ENCODE measurements at regions not wholly inside any gene's neighbourhood (a gene's known extent, or its start where the extent isn't known, plus 50 kb on each side); places are given as distances from the start of the nearest gene placed in this dataset.
"Not testable (repeated sequence)": the region's sequence is repeated elsewhere in the genome, so short reads cannot be mapped to it uniquely, and the experiment has no call there.

- not testable (repeated sequence) for DNase-seq
These were observed 168.5 kb upstream of the FAM72C start for GRCh38 chr1:144140243-144140642.

- peak; percentile 50 for DNase-seq
These were observed 133.2 kb upstream of the FAM72C start for GRCh38 chr1:144105006-144105405.

DNA sequence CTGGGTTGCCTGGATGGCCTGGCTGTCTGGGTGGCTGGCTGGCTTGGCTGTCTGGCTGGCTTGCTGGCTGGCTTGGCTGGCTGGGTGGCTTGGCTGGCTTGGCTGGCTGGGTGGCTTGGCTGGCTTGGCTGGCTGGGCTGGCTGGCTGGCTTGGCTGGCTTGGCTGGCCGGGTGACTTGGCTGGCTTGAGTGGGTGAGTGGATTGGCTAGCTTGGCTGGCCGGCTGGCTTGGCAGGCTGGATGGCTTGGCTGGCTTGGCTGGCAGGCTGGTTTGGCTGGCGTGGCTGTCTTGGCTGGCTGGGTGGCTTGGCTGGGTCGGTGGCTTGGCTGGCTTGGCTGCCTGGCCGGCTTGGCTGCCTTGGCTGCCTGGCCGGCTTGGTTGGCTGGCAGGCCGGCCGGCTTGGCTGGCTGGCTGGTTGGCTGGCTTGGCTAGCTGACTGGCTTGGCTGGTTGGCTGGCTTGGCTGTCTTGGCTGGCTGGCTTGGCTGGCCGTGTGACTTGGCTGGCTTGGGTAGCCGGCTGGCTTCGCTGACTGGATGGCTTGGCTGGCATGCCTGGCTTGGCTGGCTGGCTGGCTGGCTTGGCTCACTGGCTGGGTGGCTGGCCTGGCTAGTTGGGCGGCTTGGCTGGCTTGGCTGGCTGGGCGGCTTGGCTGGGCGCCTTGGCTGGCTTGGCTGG is 132.4 kb upstream of the FAM72C start:
- DNase-seq = peak; percentile 86

DNA sequence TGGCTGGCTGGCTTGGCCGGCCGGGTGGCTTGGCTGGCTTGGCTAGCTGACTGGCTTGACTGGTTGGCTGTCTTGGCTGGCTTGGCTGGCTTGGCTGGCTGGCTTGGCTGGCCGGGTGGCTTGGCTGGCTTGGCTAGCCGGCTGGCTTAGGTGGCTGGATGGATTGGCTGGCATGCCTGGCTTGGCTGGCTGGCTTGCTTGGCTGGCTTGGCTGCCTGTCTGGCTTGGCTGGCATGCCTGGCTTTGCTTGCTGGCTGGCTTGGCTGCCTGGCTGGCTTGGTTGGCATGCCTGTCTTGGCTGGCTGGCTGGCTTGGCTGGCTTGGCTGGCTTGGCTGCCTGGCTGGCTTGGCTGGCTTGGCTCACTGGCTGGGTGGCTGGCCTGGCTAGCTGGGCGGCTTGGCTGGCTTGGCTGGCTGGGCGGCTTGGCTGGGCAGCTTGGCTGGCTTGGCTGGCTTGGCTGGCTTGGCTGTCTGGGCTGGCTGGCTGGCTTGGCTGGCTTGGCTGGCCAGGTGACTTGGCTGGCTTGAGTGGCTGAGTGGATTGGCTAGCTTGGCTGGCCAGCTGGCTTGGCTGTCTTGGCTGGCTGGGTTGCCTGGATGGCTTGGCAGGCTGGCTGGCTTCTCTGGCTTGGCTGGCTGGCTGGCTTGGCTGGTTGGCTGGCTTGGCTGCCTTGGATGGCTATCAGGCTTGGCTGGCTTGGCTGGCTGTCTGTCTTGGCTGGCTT is 131.5 kb upstream of the FAM72C start:
- peak; percentile 87 for DNase-seq

GRCh38 chr1:144102046-144102745 is 130.4 kb upstream of the FAM72C start:
- peak; percentile 75 for DNase-seq

DNA sequence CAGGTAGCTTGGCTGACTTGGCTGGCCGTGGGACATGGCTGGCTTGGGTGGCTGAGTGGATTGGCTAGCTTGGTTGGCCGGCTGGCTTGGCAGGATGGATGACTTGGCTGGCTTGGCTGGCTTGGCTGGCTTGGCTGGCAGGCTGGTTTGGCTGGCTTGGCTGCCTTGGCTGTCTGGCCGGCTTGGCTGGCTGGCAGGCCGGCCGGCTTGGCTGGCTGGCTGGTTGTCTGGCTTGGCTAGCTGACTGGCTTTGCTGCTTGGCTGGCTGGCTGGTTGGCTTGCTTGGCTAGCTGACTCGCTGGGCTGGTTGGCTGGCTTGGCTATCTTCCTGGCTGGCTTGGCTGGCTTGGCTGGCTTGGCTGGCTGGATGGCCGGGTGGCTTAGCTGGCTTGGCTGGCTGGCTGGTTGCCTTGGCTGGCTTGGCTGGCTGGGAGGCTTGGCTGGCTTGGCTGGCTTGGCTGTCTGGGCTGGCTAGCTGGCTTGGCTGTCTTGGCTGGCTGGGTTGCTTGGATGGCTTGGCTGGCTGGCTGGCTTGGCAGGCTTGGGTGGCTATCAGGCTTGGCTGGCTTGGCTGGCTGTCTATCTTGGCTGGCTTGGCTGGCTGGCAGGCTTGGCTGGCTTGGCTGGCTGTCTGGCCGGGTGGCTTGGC is 129.7 kb upstream of the FAM72C start:
- peak; percentile 75 for DNase-seq

DNA sequence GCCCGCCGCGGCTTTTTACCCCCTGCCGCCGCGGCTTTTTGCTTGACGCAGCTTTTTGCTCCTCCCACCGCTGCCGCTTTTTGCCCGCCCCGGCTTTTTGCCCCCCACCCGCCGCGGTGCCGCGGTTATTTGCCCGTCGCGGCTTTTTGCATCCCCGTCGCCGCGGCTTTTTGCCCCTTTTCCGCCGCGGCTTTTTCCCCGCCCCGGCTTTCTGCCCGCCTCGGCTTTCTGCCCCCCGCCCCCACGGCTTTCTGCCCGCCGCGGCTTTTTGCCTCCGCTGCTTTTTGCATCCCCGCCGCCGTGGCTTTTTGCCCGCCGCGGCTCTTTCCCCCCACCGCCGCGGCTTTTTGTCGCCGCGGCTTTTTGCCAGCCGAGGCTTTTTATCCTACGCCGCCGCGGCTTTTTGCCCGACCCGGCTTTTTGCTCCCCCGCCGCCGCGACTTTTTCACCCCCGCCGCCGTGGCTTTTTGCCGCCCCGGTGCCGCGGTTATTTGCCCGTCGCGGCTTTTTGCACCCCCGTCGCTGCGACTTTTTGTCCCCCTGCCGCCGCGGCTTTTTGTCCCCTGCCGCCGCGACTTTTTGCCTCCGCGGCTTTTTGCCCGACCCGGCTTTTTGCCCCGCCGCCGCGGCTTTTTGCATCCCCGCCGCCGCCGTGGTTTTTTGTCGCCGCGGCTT is 105.5 kb upstream of the FAM72C start:
- DNase-seq = peak; percentile 79

- DNase-seq = peak; percentile 61
These were observed 104.9 kb upstream of the FAM72C start for GRCh38 chr1:144076646-144077045.

DNA sequence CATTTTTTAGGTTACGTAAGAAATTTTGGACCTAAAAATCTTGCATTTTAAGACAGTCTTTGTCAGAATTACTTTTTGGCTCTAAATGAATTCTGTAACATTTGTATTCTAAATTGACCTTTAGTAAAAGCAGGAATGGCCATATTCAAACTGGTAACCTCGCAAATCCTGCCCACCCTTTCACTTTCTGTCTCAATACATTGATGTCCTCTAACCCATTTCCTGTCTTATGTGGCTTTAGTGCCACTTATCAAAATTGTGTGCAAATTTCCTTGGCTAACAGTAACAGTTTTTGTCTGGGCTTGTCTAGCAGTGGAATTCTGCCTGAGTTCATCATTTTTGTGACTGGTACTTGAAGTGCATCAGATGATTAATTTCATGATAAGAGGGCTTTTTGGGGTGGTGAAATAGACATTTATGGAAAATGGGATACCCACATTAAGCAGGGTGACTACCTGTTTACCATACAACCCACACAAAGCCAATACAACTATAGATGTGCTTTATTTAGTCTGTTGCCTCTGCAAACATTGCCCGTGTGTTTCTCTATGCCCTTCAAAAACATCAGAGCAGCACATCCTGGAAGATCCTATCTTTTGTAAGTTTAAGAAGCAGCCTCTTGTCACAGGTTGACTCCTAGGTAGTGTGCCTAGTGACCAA is 98.7 kb upstream of the FAM72C start:
- DNase-seq = not testable (repeated sequence)

GRCh38 chr1:144067042-144067441 is 95.3 kb upstream of the FAM72C start:
- DNase-seq = not testable (repeated sequence)

DNA sequence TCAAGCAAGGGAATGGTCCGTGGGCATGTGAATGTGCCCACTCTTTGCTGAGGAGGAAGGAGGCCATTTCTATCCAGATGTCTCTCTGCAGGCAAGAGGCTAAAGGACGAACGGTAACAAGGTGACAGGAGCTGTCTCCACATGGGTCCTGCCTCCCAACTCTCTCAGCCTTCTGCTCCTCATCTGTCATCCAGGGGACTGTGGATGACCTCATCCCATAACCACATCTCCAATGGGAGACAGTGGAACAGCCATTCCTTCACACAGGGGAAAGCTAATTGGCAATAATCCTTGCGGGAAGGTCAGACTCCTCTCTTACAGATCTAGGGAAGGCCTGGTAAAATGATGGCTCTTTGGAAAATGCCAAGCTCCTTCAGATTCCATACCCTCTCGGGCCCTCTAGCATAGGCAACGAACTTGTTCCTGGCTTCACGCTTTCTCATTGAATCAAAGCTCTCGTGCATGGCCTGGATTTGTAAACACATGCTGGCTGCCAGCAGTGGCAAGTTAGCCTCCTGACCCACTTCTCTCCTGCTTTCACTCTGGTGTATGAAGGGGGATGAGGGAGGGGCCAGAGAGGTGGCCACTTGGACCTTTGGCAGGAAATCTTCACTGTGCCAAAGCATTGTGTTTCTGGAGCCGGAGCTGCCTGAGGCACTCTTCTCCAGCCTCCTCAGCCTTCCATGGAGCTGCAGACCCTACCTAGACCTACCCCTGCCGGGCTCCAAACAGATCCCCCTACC is 94.5 kb upstream of the FAM72C start:
- DNase-seq = not testable (repeated sequence)

GRCh38 chr1:144065299-144066060 is 93.7 kb upstream of the FAM72C start:
- not testable (repeated sequence) for DNase-seq

- DNase-seq = not testable (repeated sequence)
These were observed 77.6 kb upstream of the FAM72C start for GRCh38 chr1:144049365-144049764.

GRCh38 chr1:144046645-144047044 is 74.9 kb upstream of the FAM72C start:
- DNase-seq = not testable (repeated sequence)

- DNase-seq = peak; percentile 54
These were observed 74.2 kb upstream of the FAM72C start for GRCh38 chr1:144045751-144046546.

- DNase-seq = not testable (repeated sequence)
These were observed 70.5 kb upstream of the FAM72C start for GRCh38 chr1:144042251-144042650.

DNA sequence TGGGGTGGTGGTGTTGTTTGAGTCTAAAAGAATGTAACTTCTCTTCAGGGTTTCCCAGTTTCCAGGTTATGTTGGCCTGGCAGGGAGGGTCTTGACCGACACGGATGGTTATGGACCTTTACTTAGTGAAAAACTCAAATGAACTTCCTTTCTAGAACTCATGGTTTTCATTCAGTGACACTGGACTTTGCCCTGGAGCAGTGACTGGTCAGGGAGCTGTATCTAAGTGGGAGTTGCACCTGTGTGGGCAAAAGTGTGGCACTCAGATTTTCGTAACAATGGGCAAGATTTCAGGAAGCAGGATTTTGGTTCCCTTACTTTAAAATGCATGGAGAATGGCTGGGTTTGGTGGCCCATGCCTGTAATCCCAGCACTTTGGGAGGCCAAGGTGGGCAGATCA is 68.5 kb upstream of the FAM72C start:
- not testable (repeated sequence) for DNase-seq

DNA sequence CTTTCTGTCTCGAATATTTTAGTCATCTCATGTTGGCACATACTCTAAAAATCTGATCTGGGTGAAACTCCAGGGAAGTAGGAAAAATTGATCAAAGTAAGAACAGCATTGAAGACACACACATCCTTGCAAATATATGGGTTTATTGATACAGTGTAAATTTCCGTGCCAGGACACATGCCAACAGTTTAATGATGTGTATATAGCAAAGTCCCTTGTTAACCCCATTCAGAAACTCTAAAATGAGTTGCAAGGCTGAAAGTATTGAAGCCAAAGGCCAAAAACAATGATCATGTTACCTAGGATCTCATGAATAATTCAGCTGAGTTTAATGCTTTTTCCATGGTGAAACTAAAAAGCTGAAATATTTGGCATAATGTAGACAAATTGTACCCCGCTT is 62.3 kb upstream of the FAM72C start:
- not testable (repeated sequence) for DNase-seq

- not testable (repeated sequence) for DNase-seq
These were observed 59.8 kb upstream of the FAM72C start for GRCh38 chr1:144031550-144031949.

- DNase-seq = not testable (repeated sequence)
These were observed 54.2 kb upstream of the FAM72C start for GRCh38 chr1:144026022-144026421.
